ENCODE measurements at regions not wholly inside any gene's neighbourhood (a gene's known extent, or its start where the extent isn't known, plus 50 kb on each side); places are given as distances from the start of the nearest gene placed in this dataset.

DNA sequence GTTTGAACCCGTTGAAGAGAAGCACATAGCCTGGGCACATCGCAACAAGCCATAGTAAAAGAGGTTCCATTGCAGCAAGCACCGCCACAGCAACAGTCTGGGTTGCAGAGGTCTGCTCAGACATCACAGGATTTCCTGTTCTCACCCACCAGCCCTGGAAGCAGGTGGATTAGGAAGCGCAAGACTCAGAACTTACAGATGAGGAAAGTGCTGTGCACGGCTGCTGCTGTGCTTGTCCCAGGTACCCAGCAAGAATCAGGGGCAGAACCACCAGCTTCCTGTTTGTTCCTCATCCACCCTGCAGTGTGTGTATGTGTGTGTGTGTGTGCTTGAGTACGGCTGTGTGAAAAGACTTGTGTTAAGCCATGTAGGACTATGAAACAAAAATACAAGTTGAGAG lies 124.7 kb upstream of the IRX2 start:
- Histone ChIP-seq H3K9me3 (peaks cover 0 to 10% of the 10 kb centered on the region in 2 donors), H3K27me3 (no peaks in the 10 kb centered on the region), H3K4me3 (no peak overlapping the region), H3K36me3 (no peaks in the 10 kb centered on the region), H3K27ac (no peak overlapping the region), H3K4me1 (no peaks in the 10 kb centered on the region)
- DNase-seq (ENCODE audit: low spot score in 2 of 2) = no peak
- TF ChIP-seq CTCF (IDR thresholded peaks at IDR 0.05) = no peak
- intact Hi-C loops (cut with DNase I) = no loop called here

- TF ChIP-seq CTCF (IDR thresholded peaks at IDR 0.05) = no peak
- no peak overlapping the region for H3K4me3 ChIP-seq
- no peaks in the 10 kb centered on the region for H3K4me1 ChIP-seq
- no peak for DNase-seq (ENCODE audit: low spot score in 2 of 2)
- intact Hi-C loops (cut with DNase I) = no loop called here
- no peaks in the 10 kb centered on the region for H3K9me3 ChIP-seq
- H3K27me3 ChIP-seq = no peaks in the 10 kb centered on the region
- no peak overlapping the region for H3K27ac ChIP-seq
- no peaks in the 10 kb centered on the region for H3K36me3 ChIP-seq
Measured at GRCh38 chr5:2874099-2874498, 122.6 kb upstream of the IRX2 start.

DNA sequence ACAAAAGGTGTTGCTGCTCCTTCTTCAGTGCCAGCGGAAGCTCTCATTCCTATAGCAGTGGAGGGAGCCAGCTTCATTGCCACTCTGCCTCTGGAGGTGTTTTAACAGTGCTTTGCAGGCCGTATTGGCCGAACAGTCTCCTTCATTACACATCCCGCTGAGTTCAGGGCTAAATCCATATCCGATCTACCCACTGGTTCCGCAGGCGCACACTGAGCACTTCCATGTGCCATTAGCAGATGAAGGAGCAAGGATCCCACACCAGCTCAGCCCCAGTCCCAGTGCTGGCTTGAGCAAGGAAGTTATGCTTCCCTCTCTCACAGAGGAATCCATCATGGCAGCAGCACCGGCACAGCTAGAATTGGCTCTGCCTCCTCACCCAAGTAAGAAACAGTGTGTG lies 121.2 kb upstream of the IRX2 start:
- Histone ChIP-seq H3K4me3 (no peak overlapping the region), H3K27me3 (no peaks in the 10 kb centered on the region), H3K27ac (no peak overlapping the region), H3K4me1 (no peaks in the 10 kb centered on the region), H3K36me3 (no peaks in the 10 kb centered on the region), H3K9me3 (no peaks in the 10 kb centered on the region)
- no peak for DNase-seq (ENCODE audit: low spot score in 2 of 2)
- TF ChIP-seq CTCF (IDR thresholded peaks at IDR 0.05) = no peak
- intact Hi-C loops (cut with DNase I) = no loop called here

- H3K36me3 ChIP-seq = no peaks in the 10 kb centered on the region
- intact Hi-C loops (cut with DNase I) = no loop called here
- TF ChIP-seq CTCF (IDR thresholded peaks at IDR 0.05) = no peak
- H3K4me3 ChIP-seq = no peak overlapping the region
- no peaks in the 10 kb centered on the region for H3K4me1 ChIP-seq
- no peaks in the 10 kb centered on the region for H3K9me3 ChIP-seq
- H3K27me3 ChIP-seq = no peaks in the 10 kb centered on the region
- no peak for DNase-seq (ENCODE audit: low spot score in 2 of 2)
- H3K27ac ChIP-seq = no peak overlapping the region
Measured at GRCh38 chr5:2871282-2871681, 119.8 kb upstream of the IRX2 start.

- intact Hi-C loops (cut with DNase I) = no loop called here
- H3K27ac ChIP-seq = no peak overlapping the region
- DNase-seq (ENCODE audit: low spot score in 2 of 2) = no peak
- no peak for TF ChIP-seq CTCF (IDR thresholded peaks at IDR 0.05)
- H3K4me1 ChIP-seq = no peaks in the 10 kb centered on the region
- H3K4me3 ChIP-seq = no peak overlapping the region
- no peaks in the 10 kb centered on the region for H3K27me3 ChIP-seq
- H3K36me3 ChIP-seq = no peaks in the 10 kb centered on the region
- H3K9me3 ChIP-seq = no peaks in the 10 kb centered on the region
Measured at GRCh38 chr5:2869471-2869870, 118.0 kb upstream of the IRX2 start.

GRCh38 chr5:2867373-2867933 lies 116.0 kb upstream of the IRX2 start:
- no peak for DNase-seq (ENCODE audit: low spot score in 2 of 2)
- Histone ChIP-seq H3K27ac (no peak overlapping the region), H3K9me3 (no peaks in the 10 kb centered on the region), H3K27me3 (no peaks in the 10 kb centered on the region), H3K4me3 (no peak overlapping the region), H3K4me1 (no peaks in the 10 kb centered on the region), H3K36me3 (no peaks in the 10 kb centered on the region)
- intact Hi-C loops (cut with DNase I) = no loop called here
- no peak for TF ChIP-seq CTCF (IDR thresholded peaks at IDR 0.05)

All from ascending aorta (tissue), 2 donors.